ENCODE measurements at regions not wholly inside any gene's neighbourhood (a gene's known extent, or its start where the extent isn't known, plus 50 kb on each side); places are given as distances from the start of the nearest gene placed in this dataset.

DNA sequence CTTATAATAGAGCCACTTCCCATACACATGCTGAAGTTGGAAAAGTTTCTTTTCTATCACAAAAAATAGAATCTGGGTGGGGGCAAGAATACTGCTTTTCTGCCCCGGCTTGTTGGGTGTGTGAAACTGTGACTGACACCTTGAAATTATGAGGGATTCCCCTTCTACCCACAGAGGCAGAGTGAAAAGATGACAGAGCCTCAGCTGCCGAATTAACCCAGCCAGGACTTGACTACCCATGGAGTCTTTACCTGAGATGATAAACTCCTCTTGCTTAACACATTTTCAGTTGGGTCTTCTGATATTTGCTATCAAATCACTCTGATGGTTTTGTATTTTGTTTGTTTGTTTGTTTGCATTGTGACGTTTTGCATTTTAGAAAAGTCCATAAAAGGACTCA lies 66.0 kb upstream of the PMAIP1 start:
- no peaks in the 10 kb centered on the region for H3K4me1 ChIP-seq (ENCODE audit: control insufficient read depth, extremely low read depth, insufficient read depth, low read length)
- intact Hi-C loops (cut with micrococcal nuclease): loop anchor here (1.0 kb wide), 1 partner anchor 714 kb away; no protein-coding TSS in a partner anchor
- no peaks in the 10 kb centered on the region for H3K9me1 ChIP-seq (replicated peaks; ENCODE audit: control insufficient read depth, extremely low read depth, insufficient read depth, low read length)
- no peak overlapping the region for H3K4me2 ChIP-seq (ENCODE audit: insufficient read depth, low read length)
- TF ChIP-seq EZH2 (IDR thresholded peaks at IDR 0.05; ENCODE audit: borderline replicate concordance, low read depth, low read length, severe bottlenecking) (peak; percentile 10), POLR2AphosphoS5 (IDR thresholded peaks at IDR 0.05; ENCODE audit: insufficient read depth, low read depth, low read length) (no peak)
- FAIRE-seq (no peak), DNase-seq (ENCODE audit: low read depth, low spot score) (no peak)
- H3K4me3 ChIP-seq (replicated peaks in 1 of 3; ENCODE audit: insufficient read depth in 1 of 3, low read depth in 1 of 3, low read length in 3 of 3): no peak overlapping the region
- no peak overlapping the region for H3K9ac ChIP-seq (replicated peaks; ENCODE audit: extremely low read depth, insufficient read depth, low read length)
- H3K9me3 ChIP-seq (replicated peaks; ENCODE audit: control insufficient read depth, insufficient read depth, low read length): no peaks in the 10 kb centered on the region
- no peaks in the 10 kb centered on the region for H3K36me3 ChIP-seq (ENCODE audit: control insufficient read depth in 2 of 2, extremely low read depth in 1 of 2, insufficient read depth in 2 of 2, low read length in 2 of 2)
- H3K27me3 ChIP-seq (ENCODE audit: control insufficient read depth in 2 of 2, insufficient read depth in 2 of 2, low read length in 2 of 2): peaks cover 17 to 31% of the 10 kb centered on the region in 2 experiments
- no peak overlapping the region for H3K27ac ChIP-seq (ENCODE audit: insufficient read depth, low read depth, low read length)
- H2AFZ ChIP-seq (ENCODE audit: low read depth, low read length): no peak overlapping the region
- H4K20me1 ChIP-seq (replicated peaks; ENCODE audit: control insufficient read depth, extremely low read depth, insufficient read depth, low read length): no peaks in the 10 kb centered on the region
- dilution Hi-C loops (cut with MboI; ENCODE audit: extremely low pct_ligation_motif_present, low sequenced_read_pairs): loop anchor here (25.0 kb wide), 1 partner anchor 154 kb away; no protein-coding TSS in a partner anchor
- no peaks in the 10 kb centered on the region for H3K79me2 ChIP-seq (ENCODE audit: control insufficient read depth, insufficient read depth, low read length)
- ChIA-PET CTCF (interaction anchor here (1.3 kb wide), 2 partner anchors 10 to 202 kb away, joined by 3 read pairs; no protein-coding TSS in a partner anchor), POLR2A (no interaction called here)
- BruUV-seq (replicated peaks): no TSS peak

DNA sequence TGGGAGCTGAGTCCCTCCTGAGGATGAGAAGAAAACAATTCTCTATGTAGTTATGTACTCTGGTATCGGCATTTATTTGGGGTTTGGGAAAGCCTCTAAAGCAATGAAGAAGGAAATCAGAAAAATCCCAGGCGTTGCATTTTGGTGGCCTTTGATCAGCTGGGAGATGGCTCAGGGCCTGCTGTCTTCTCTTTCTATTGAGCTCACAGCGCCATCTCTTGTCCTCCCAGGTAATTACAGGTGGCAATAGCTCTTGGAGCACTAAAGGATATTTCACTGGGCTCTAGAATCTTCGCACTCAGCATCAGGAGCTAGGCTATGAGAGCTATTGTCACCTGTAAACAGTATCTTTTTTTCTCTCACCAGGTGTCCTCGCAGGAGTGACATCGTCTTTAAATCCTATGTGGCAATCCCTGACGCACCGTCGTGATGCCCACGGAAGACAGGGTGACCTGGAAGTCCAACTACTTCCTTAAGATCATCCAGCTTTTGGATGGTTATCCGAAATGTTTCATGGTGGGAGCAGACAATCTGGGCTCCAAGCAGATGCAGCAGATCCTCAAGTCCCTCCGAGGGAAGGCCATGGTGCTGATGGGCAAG lies 76.1 kb upstream of the PMAIP1 start:
- Histone ChIP-seq H3K79me2 (ENCODE audit: control insufficient read depth, insufficient read depth, low read length) (no peaks in the 10 kb centered on the region), H3K27me3 (ENCODE audit: control insufficient read depth in 2 of 2, insufficient read depth in 2 of 2, low read length in 2 of 2) (no peaks in the 10 kb centered on the region), H3K27ac (ENCODE audit: insufficient read depth, low read depth, low read length) (no peak overlapping the region), H3K4me3 (replicated peaks in 1 of 3; ENCODE audit: insufficient read depth in 1 of 3, low read depth in 1 of 3, low read length in 3 of 3) (no peak overlapping the region), H3K4me1 (ENCODE audit: control insufficient read depth, extremely low read depth, insufficient read depth, low read length) (no peaks in the 10 kb centered on the region), H3K36me3 (ENCODE audit: control insufficient read depth in 2 of 2, extremely low read depth in 1 of 2, insufficient read depth in 2 of 2, low read length in 2 of 2) (no peaks in the 10 kb centered on the region), H3K9ac (replicated peaks; ENCODE audit: extremely low read depth, insufficient read depth, low read length) (no peak overlapping the region), H3K9me3 (replicated peaks; ENCODE audit: control insufficient read depth, insufficient read depth, low read length) (no peaks in the 10 kb centered on the region), H3K9me1 (replicated peaks; ENCODE audit: control insufficient read depth, extremely low read depth, insufficient read depth, low read length) (no peaks in the 10 kb centered on the region), H2AFZ (ENCODE audit: low read depth, low read length) (no peak overlapping the region), H4K20me1 (replicated peaks; ENCODE audit: control insufficient read depth, extremely low read depth, insufficient read depth, low read length) (no peaks in the 10 kb centered on the region), H3K4me2 (ENCODE audit: insufficient read depth, low read length) (no peak overlapping the region)
- CTCF ChIA-PET: interaction anchor here (0.6 to 7.2 kb wide), 91 partner anchors 8 to 747 kb away, joined by 3 to 573 read pairs (median 6); partner anchors contain the start of genes CCBE1 and CPLX4
- intact Hi-C loops (cut with micrococcal nuclease): loop anchor here (1.0 to 2.0 kb wide), 3 partner anchors 41 to 192 kb away; partner anchors contain the start of gene CCBE1
- FAIRE-seq (peak; percentile 68), DNase-seq (ENCODE audit: low read depth, low spot score) (peak; percentile 51)
- TF ChIP-seq POLR2A (IDR thresholded peaks at IDR 0.05; ENCODE audit: low read depth, low read length) (no peak), EZH2 (IDR thresholded peaks at IDR 0.05; ENCODE audit: borderline replicate concordance, low read depth, low read length, severe bottlenecking) (no peak), JUN (IDR thresholded peaks at IDR 0.05; ENCODE audit: borderline replicate concordance, insufficient read depth, insufficient read length, low read depth) (no peak), MYC (IDR thresholded peaks at IDR 0.05; ENCODE audit: low read depth, low read length) (no peak)
- TF ChIP-seq, protein P1, sequence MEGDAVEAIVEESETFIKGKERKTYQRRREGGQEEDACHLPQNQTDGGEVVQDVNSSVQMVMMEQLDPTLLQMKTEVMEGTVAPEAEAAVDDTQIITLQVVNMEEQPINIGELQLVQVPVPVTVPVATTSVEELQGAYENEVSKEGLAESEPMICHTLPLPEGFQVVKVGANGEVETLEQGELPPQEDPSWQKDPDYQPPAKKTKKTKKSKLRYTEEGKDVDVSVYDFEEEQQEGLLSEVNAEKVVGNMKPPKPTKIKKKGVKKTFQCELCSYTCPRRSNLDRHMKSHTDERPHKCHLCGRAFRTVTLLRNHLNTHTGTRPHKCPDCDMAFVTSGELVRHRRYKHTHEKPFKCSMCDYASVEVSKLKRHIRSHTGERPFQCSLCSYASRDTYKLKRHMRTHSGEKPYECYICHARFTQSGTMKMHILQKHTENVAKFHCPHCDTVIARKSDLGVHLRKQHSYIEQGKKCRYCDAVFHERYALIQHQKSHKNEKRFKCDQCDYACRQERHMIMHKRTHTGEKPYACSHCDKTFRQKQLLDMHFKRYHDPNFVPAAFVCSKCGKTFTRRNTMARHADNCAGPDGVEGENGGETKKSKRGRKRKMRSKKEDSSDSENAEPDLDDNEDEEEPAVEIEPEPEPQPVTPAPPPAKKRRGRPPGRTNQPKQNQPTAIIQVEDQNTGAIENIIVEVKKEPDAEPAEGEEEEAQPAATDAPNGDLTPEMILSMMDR (IDR thresholded peaks at IDR 0.05; ENCODE audit: extremely low read depth in 1 of 2, insufficient read depth in 1 of 2, low read depth in 1 of 2, low read length in 2 of 2): peak; percentile 52 to 69
- POLR2A ChIA-PET: interaction anchor here (1.0 kb wide), 1 partner anchor 41 kb away, joined by 3 read pairs; no protein-coding TSS in a partner anchor
- dilution Hi-C loops (cut with MboI; ENCODE audit: extremely low pct_ligation_motif_present, low sequenced_read_pairs): loop anchor here (25.0 kb wide), 1 partner anchor 614 kb away; no protein-coding TSS in a partner anchor
- BruUV-seq (replicated peaks): no TSS peak
